ENCODE measurements at regions not wholly inside any gene's neighbourhood (a gene's known extent, or its start where the extent isn't known, plus 50 kb on each side); places are given as distances from the start of the nearest gene placed in this dataset.

DNA sequence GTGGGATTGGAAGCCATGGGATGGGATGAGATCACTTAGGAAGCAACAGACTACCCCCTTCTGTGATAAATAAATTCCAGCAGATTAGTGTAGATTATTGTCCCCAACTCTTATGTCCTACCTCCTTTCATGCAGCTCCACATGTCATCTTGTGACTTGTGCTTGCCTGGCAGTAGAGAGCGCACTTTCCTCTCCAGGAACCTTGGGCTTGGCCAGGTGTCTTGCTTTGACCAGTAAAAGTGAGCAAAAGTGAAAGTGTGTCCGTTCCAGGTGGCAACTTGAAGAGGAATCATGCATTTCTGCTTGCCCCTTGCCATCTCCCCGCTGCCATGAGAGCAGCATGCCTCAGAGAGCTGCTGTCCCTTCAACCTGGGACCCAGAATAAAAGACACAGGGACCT is 122.9 kb upstream of the ERG start:
- Histone ChIP-seq H2AFZ (ENCODE audit: low read length) (peak overlapping the region; percentile 80), H3K4me3 (replicated peaks in 1 of 3; ENCODE audit: insufficient read depth in 1 of 3, low read depth in 2 of 3, low read length in 3 of 3) (peak overlapping the region; percentile 27 to 49 (median 35); a peak in 3 of 6 replicates), H3K9me3 (ENCODE audit: low read length) (no peaks in the 10 kb centered on the region), H3K36me3 (replicated peaks in 1 of 2; ENCODE audit: control insufficient read depth in 1 of 2, insufficient read depth in 2 of 2, low read length in 2 of 2) (no peaks in the 10 kb centered on the region), H3K4me1 (ENCODE audit: insufficient read depth, low read length) (peaks cover 25% of the 10 kb centered on the region; the same call in 1 of the 2 replicates), H3K9ac (ENCODE audit: insufficient read depth, low read depth, low read length) (no peak overlapping the region), H3K4me2 (ENCODE audit: low read depth, low read length) (peak overlapping the region; percentile 61), H3K27me3 (ENCODE audit: control insufficient read depth in 1 of 2, insufficient read depth in 2 of 2, low read length in 2 of 2) (peaks cover 0 to 3% of the 10 kb centered on the region in 2 experiments; a peak in 2 of 5 replicates), H3K27ac (ENCODE audit: extremely low read length, insufficient read depth, low read length) (no peak overlapping the region), H3K79me2 (ENCODE audit: insufficient read depth, low read length) (no peaks in the 10 kb centered on the region), H4K20me1 (ENCODE audit: insufficient read depth, low read length) (no peaks in the 10 kb centered on the region)
- peak; percentile 47 for TF ChIP-seq STAG1 (CRISPR knock-in tag; IDR thresholded peaks at IDR 0.05)
- TF ChIP-seq, protein P1, sequence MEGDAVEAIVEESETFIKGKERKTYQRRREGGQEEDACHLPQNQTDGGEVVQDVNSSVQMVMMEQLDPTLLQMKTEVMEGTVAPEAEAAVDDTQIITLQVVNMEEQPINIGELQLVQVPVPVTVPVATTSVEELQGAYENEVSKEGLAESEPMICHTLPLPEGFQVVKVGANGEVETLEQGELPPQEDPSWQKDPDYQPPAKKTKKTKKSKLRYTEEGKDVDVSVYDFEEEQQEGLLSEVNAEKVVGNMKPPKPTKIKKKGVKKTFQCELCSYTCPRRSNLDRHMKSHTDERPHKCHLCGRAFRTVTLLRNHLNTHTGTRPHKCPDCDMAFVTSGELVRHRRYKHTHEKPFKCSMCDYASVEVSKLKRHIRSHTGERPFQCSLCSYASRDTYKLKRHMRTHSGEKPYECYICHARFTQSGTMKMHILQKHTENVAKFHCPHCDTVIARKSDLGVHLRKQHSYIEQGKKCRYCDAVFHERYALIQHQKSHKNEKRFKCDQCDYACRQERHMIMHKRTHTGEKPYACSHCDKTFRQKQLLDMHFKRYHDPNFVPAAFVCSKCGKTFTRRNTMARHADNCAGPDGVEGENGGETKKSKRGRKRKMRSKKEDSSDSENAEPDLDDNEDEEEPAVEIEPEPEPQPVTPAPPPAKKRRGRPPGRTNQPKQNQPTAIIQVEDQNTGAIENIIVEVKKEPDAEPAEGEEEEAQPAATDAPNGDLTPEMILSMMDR (CRISPR knock-in tag; IDR thresholded peaks at IDR 0.05), result peak; percentile 41; the same call in 1 of the 2 replicates
- TF ChIP-seq, protein P2, sequence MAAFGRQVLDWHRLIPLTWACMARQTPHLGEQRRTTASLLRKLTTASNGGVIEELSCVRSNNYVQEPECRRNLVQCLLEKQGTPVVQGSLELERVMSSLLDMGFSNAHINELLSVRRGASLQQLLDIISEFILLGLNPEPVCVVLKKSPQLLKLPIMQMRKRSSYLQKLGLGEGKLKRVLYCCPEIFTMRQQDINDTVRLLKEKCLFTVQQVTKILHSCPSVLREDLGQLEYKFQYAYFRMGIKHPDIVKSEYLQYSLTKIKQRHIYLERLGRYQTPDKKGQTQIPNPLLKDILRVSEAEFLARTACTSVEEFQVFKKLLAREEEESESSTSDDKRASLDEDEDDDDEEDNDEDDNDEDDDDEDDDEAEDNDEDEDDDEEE (CRISPR knock-in tag; IDR thresholded peaks at IDR 0.05), result no peak
- ChIA-PET POLR2A (no interaction called here), CTCF (ENCODE audit: low intra/inter-chr PET ratio, low total read pairs) (no interaction called here)
- no TSS peak for BruUV-seq (replicated peaks)
- intact Hi-C loops (cut with micrococcal nuclease; ENCODE audit: unreplicated experiment) (no loop called here), in situ Hi-C loops (cut with HindIII; ENCODE audit: extremely low pct_ligation_motif_present, low pct_unique_long_range_greater_than_20kb) (no loop called here)
- ATAC-seq, result peak; percentile 73
- peak; percentile 8 for FAIRE-seq
- WGBS (ENCODE audit: low lambda C conversion rate), result 11% methylated on average over 3 of the region's 3 CpGs
- peak; percentile 2 for DNase-seq (ENCODE audit: low spot score)

DNA sequence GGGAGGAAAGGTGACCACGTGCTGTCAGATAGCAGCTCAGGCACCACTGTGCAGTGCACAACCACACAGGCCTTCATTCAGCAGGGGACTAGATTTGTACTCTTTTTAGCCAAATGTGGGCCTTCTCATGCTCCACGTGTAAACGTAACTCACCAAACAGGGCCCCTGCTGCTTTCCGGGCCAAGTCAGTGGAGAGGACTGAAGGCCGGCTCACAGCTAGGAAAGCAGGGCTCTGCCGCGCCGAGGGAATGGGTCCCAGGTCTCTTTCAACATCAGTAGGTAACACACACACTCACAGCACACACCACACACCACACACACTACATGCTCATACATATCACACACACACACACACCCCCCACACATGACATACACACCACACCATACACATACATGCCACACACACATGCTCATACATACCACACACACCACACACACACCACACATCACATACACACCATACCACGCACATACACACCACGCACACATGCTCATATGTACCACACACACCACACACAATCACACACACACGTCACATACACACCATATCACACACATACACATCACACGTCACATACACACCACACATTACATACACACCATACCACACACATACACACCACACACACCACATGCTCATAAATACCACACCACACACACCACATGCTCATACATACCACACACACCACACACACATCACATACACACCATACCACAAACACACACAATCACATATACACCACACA is 124.0 kb upstream of the ERG start:
- Histone ChIP-seq H3K4me2 (ENCODE audit: low read depth, low read length) (peak overlapping the region; percentile 61), H3K27me3 (ENCODE audit: control insufficient read depth in 1 of 2, insufficient read depth in 2 of 2, low read length in 2 of 2) (peaks cover 0 to 3% of the 10 kb centered on the region in 2 experiments; a peak in 2 of 5 replicates), H3K4me3 (replicated peaks in 1 of 3; ENCODE audit: insufficient read depth in 1 of 3, low read depth in 2 of 3, low read length in 3 of 3) (no peak overlapping the region), H4K20me1 (ENCODE audit: insufficient read depth, low read length) (no peaks in the 10 kb centered on the region), H3K9ac (ENCODE audit: insufficient read depth, low read depth, low read length) (no peak overlapping the region), H2AFZ (ENCODE audit: low read length) (no peak overlapping the region), H3K4me1 (ENCODE audit: insufficient read depth, low read length) (peaks cover 25% of the 10 kb centered on the region; the same call in 1 of the 2 replicates), H3K27ac (ENCODE audit: extremely low read length, insufficient read depth, low read length) (no peak overlapping the region), H3K79me2 (ENCODE audit: insufficient read depth, low read length) (no peaks in the 10 kb centered on the region), H3K36me3 (replicated peaks in 1 of 2; ENCODE audit: control insufficient read depth in 1 of 2, insufficient read depth in 2 of 2, low read length in 2 of 2) (no peaks in the 10 kb centered on the region), H3K9me3 (ENCODE audit: low read length) (no peaks in the 10 kb centered on the region)
- ChIA-PET POLR2A (no interaction called here), CTCF (ENCODE audit: low intra/inter-chr PET ratio, low total read pairs) (no interaction called here)
- 61% methylated on average over 6 of the region's 12 CpGs for WGBS (ENCODE audit: low lambda C conversion rate)
- no TSS peak for BruUV-seq (replicated peaks)
- ATAC-seq (no peak; the same call in 2 of the 3 replicates), FAIRE-seq (peak; percentile 62), DNase-seq (ENCODE audit: low spot score) (no peak)
- intact Hi-C loops (cut with micrococcal nuclease; ENCODE audit: unreplicated experiment), result no loop called here
- in situ Hi-C loops (cut with HindIII; ENCODE audit: extremely low pct_ligation_motif_present, low pct_unique_long_range_greater_than_20kb), result no loop called here
- TF ChIP-seq JUNB (CRISPR knock-in tag; IDR thresholded peaks at IDR 0.05; ENCODE audit: borderline replicate concordance) (0 out of 2 replicates have a peak, but pooled peaks have one; percentile 9), CREB1 (IDR thresholded peaks at IDR 0.05) (peak; percentile 44; the same call in 1 of the 2 replicates), CREB1 (CRISPR knock-in tag; IDR thresholded peaks at IDR 0.05) (no peak), TEAD2 (CRISPR knock-in tag; IDR thresholded peaks at IDR 0.05) (no peak), FOXP1 (IDR thresholded peaks at IDR 0.05) (peak; percentile 5; the same call in 1 of the 2 replicates), FOXP1 (CRISPR knock-in tag; IDR thresholded peaks at IDR 0.05) (no peak), ARHGAP35 (CRISPR knock-in tag; IDR thresholded peaks at IDR 0.05; ENCODE audit: borderline replicate concordance) (0 out of 2 replicates have a peak, but pooled peaks have one; percentile 53)
- TF ChIP-seq, protein P3, sequence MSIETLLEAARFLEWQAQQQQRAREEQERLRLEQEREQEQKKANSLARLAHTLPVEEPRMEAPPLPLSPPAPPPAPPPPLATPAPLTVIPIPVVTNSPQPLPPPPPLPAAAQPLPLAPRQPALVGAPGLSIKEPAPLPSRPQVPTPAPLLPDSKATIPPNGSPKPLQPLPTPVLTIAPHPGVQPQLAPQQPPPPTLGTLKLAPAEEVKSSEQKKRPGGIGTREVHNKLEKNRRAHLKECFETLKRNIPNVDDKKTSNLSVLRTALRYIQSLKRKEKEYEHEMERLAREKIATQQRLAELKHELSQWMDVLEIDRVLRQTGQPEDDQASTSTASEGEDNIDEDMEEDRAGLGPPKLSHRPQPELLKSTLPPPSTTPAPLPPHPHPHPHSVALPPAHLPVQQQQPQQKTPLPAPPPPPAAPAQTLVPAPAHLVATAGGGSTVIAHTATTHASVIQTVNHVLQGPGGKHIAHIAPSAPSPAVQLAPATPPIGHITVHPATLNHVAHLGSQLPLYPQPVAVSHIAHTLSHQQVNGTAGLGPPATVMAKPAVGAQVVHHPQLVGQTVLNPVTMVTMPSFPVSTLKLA (IDR thresholded peaks at IDR 0.05), result peak; percentile 85
- TF ChIP-seq, protein P4, sequence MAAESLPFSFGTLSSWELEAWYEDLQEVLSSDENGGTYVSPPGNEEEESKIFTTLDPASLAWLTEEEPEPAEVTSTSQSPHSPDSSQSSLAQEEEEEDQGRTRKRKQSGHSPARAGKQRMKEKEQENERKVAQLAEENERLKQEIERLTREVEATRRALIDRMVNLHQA (CRISPR knock-in tag; IDR thresholded peaks at IDR 0.05), result no peak
